Activated CD4-positive, alpha-beta T cell treated with anti-CD3 and anti-CD28 coated beads, Interleukin-2, amount 50 U/mL, for 16 hours (primary cell): ENCODE measurements at regions not wholly inside any gene's neighbourhood (a gene's known extent, or its start where the extent isn't known, plus 50 kb on each side); places are given as distances from the start of the nearest gene placed in this dataset.

ENCODE experiments used
- DNase-seq: peaks from one replicate; pipeline ENCODE4 v3.0.0-alpha.2; 2020

DNA sequence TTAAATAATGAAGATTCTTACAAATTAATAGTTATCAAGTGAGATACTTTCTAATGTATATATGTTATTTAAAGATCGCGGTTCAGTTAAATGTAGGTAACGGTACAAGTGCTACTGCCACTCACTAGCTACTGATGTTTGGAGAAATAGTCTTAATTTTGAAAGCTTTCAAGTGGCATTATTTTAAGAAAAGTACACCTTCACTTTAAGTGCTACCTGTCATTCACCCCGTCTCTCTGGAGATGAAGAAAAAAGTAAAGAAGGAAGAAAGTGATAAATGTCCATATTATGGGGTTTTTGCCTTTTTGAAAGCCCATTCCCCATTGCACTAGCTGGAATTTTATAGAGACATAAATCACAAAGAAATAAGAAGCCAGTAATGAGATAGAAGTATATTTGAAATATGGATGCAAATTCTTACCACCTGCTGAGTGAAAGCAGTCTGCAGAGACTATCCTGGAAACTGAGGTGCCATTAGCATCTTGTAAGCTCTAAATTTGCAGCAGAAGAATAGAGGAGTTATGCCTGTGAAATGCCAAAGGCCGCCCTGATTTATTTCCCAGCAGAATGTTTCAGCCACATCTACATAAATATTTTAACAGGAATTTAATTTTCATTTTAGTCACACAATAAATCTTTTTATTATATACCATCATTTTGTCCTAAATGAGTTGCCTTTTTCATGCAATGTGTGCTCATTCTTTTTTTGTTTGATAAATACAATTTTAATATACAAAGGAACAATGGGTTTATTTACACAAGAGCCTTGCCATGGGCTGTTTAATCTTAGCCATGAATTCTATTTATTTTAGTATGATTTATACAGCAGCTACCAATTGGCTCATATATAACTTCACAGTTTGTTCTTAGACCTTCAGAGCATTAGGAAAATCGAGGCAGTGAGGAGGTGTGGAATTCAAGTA, 489.9 kb upstream of the RAG2 start:
- no peak for DNase-seq

DNA sequence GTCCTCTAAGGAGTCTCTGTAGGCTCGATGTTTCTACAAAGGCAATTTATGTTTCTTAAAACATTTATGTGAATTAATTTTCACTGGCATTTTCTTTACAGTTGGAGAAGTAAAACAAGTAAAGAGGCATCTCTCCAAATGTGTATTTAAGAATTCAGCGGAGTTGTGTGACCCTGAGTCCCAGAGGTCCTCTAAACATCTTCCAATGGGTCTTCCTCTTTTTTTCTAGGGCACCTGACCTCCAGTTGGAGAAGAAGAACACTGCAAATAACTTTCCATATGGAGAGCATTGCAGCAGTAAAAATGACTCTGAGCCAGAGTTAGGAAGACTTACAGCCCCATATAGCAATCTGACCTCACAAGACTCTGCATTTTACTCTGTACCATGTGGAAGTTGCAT, 480.5 kb upstream of the RAG2 start:
- DNase-seq = no peak

DNA sequence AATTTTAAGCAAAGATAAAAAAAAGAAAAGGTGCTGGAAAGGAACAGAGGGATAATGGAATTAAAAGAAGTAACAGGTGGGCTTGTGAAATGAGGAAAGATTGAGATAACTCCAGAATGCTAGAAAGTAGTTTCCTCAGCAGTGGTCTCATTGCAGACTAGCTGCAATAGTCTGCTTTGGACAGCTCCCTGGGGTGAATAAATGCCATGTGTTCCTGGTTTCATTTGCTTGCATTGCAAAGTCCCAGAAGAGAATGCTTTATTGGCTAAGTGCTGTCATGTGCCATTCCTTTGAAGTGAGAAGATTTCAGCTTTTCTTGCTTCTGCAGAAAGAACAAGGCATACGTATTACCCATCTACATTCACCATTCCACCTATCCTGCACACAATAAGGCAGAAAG, 478.8 kb upstream of the RAG2 start:
- DNase-seq = no peak

DNA sequence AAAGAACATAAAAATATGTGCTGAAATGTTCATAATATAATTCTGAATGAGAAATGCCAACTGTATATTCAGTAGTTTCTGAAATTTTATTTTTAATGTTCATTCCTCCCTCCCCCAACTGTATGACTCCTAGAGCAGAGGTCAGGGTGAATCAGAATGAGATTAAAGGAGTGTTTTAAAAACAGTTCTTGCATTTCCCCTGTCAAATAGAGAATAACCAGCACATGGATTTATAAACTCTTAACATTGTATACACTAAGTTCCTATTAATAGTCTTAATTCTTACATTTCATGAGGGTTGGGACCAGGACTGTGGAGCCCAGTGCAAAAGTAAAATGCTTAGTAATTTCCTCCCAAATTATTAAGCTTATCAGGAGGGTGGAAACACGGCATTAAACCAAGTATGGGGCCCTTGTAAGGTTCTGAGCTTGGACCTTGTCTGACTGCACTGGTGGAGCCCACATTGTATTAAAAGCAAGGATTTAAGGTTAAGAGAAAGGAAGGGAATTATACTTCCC, 474.6 kb upstream of the RAG2 start:
- DNase-seq = no peak

DNA sequence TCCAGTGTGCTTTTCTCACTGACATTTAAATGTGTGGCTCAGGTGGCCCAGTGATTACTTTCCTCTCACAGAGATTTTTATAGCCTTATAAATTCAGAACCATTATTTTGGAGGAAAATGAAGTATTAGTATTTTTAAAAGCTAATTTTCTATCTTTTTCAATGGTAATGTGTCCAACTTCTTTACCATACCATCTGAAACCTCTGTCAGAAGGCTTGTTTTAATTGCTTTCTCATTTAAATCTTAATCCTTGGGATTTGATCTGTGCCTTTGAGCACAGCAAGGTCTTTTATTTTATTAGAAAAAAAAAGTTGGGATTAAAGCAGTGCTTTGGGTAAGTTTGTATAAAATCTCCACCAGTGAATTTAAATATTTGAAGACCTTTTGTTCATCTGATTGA, 452.3 kb upstream of the RAG2 start:
- DNase-seq = no peak

DNA sequence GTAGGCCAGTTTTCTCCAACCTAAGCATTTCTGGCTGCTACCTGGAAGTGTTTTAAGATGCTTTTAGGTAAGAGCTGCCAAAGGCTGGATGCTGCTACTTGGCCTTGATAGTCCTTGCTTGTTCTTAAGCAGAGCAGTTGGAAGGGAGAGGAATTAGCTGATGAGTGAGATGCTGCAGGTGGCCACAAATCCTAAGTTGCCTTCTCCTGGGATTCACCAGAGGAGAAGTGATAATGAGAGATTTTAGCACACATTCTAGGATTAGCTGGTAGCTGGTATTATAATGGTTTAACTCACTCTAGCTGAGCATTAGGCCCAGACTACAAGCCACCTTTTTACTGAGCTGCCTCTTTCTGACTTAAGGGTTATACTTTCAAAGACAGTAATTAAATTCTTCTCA, 442.9 kb upstream of the RAG2 start:
- DNase-seq = no peak

DNA sequence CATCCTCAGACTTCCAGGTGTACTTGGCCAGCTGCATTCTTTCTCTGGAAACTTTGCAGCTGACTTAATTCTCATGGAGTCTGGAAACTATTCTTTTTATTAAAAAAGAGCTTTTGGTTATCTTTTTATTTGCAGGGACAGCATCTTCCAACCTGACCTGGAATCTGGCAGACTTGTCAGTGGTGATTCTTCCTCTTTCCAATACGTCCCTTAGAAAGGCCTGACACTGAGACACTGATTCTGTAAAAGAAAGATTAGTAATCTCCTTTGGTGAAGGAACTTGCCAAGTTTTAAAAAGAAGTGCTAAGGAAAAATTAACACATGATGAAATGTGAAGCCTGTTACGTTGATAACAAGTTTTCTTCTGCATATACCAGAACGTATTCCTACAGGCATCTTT, 440.9 kb upstream of the RAG2 start:
- DNase-seq = no peak

DNA sequence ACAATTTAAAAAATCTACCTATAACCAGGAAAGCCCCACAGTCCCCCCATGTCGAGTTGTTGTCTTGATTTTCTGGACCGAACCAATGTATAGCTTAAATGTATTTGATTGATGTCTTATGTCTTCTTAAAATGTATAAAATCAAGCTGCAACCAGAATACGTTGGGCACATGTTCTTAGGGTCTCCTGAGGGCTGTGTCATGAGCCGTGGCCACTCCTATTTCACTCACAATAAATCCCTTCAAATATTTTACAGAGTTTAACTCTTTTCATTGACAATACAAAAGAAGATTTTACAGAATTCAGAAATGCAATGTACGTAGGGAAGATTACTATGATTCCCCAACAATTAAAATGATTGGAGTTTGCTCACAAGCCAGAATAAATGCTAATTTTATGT, 428.7 kb upstream of the RAG2 start:
- DNase-seq = no peak

DNA sequence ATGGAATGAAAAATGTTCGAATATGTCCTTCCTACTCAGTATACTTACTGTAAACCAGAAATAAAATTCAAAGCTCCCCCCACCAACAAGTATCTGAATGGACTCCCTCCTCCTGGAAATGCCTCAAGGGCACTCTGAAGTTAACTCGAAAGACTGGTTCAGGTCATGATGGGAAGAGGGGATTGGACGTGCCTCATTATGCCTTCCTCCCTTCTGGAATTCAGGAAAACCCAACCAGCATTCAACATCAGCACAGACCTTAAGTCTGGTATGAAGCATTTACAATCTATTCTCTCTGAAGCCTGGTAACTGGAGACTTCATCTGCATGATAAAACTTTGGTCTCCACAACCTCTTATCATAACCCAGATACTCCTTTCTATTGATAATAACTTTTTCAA, 428.3 kb upstream of the RAG2 start:
- DNase-seq = no peak

DNA sequence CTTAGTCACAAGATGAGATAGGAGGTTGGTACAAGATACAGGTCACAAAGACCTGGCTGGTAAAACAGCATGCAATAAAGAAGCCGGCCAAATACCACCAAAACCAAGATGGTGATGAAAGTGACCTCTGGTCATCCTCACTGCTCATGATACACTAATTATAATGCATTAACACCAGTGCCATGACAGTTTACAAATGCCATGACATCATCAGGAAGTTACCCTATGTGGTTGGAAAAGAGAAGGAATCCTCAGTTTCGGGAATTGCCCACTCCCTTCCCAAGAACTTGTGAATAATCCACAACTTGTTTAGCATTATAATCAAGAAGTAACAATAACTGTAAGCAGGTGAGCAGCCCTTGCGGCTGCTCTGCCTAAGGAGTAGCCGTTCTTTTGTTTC, 408.5 kb upstream of the RAG2 start:
- DNase-seq = no peak

DNA sequence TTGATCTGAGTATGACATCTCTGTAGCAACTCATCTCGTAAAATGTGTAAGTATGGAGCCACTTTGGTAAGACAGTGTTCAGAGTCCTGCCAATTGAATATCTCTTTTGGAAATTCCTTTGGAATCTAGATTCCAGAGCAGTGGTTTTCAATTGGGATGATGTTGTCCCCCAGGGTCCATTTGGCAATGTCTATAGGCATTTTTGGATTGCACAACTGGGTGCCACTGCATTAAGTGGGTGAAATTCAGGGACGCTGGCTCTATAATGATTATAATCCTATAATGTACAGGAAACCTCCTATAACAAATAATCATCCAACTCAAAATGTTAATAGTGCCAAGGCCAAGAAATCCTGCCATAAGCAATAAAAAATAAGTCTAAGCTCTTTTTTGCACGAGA, 404.8 kb upstream of the RAG2 start:
- no peak for DNase-seq

DNA sequence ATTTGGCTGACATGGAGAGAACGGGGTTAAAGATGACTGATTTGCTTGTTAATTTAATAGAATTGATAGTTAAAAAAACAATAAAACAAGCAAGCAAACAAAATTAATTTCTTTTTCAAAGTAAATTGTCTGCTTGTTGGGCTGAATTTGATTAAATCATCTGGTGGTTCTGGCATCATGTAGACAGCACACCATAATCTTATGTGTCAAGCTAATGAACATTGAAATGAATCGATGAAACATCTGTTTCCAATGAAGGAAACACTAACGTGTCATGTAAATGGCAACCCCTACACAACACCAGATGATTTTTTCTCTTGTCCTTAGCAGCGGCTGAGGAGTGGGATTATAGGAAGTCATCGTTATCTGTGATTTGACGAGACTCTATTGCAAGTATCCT, 399.6 kb upstream of the RAG2 start:
- no peak for DNase-seq

DNA sequence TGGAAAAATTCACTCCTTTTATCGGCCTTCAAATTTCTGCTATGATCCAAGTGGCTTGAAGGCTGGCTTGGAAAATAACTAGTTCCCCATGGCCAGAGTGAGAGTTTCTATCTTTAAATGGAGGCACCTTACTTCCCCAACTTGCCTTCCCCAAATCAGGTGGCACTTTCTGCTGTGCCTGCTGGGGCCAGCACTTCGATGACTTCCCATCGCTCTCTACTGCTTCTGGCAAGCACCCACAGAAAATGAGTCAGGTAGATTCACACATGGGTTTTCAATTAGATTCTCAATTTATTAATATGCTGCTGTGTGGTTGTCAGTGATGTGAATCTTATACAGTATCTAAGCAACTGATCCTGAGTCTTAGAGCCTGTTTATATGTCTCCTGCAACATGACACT, 398.8 kb upstream of the RAG2 start:
- DNase-seq = no peak

DNA sequence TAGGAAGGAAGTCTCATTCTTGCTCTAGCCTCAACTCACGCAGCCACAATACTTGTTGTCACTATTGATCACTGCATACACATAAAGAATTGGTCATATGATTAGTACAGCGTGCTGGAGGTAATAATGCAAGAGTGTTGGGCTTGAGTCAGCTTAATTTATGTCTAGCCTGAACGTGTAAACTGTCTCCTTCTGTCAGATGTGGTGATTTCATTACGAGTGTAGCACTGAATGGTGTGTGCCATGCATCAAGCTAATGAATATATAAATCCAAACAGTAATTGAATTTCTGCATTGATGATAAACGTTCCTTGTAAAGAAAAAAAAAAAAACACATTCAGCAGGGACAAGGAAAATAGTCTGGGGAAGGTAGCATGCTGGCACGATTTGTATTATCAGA, 396.2 kb upstream of the RAG2 start:
- DNase-seq = no peak

DNA sequence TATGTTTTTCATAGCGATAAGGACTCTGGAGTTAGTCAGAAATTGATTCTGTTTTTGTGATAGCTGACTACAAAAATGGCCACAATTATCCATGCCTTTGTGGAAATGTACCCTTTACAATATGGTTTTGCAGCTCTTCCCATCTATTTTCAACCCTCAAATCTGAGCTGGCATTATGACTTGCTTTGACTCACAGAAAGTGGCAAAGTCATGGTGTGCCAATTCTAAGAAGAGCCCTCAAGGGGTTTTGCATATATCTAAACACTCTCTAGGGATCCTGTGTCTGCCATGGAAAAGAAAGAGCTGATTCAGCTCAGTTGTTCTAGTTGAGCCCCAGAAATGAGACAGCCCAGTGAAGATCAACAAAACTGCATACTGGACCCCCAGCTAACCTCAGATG, 390.5 kb upstream of the RAG2 start:
- DNase-seq = no peak

DNA sequence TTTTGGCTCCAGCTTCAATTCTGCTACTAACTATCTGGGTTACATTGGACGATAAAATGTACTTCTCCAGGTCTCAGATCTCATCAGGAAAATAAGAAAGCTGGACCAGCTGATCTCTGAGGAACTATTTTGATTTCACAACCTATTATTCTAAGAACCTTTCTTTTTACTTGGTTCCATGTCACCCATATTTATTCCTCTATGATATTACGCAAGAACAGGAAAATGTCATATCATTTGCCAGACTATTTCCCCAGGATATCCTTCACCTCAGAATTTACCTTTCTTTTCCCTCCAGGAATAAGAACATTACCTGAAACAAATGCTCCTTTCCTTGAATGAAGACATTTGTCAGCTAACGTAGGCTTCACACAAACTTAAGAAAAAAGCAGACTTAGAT, 387.5 kb upstream of the RAG2 start:
- DNase-seq = no peak

DNA sequence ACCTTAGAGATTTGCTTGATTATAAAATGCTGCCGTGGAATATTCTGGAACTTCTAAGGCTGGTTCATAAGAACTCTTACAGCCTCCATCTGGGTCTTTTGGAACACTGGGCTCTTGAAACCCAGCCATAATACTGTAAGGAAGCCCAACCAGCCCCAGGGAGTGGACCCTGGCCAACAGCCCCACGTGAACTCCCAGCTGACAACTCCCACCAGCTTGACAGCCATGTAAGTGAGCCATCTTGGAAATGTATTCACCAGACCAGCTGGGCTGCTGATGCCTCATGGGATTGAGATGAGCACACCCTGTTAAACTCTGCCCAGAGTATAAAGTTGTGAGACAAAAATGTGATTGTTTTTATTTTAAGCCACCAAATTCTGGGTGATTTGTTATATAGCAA, 378.7 kb upstream of the RAG2 start:
- DNase-seq = no peak

DNA sequence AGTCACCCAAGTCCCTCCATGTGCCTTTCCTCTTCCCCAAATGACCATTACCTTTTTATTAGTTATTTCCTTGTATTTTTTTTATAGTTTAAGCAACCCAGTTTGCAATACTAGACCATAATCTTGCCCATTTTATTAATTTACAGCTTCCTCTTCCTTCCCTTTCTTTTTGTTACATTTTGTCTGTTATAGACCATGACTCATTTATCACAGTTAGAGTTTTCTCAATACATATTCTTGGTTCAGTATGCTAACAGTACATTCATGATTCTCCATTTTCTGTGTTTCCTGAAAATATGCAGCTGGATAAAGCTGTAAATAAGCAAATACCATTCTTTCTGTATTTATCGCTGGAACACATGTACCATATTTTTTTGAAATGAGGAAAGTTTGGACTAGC, 376.7 kb upstream of the RAG2 start:
- DNase-seq = no peak

DNA sequence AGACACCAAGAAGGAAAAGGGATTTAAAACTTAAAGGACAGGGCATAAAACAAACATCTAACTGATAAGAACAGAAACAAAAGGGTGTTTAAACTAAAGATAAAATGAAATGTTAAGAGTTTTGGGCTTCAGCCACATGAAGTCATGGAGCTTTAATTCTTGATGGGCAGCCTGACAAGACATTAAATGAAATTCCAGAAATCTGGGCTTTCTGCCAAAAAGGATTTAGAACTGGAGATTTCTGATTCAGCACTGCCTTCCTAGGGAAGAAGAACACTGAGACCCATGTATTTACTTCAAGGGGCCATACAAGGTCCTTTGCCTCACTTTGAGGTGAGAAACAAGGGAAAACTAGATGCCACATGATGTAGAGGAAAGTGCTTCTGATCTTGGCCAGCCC, 355.9 kb upstream of the RAG2 start:
- no peak for DNase-seq

DNA sequence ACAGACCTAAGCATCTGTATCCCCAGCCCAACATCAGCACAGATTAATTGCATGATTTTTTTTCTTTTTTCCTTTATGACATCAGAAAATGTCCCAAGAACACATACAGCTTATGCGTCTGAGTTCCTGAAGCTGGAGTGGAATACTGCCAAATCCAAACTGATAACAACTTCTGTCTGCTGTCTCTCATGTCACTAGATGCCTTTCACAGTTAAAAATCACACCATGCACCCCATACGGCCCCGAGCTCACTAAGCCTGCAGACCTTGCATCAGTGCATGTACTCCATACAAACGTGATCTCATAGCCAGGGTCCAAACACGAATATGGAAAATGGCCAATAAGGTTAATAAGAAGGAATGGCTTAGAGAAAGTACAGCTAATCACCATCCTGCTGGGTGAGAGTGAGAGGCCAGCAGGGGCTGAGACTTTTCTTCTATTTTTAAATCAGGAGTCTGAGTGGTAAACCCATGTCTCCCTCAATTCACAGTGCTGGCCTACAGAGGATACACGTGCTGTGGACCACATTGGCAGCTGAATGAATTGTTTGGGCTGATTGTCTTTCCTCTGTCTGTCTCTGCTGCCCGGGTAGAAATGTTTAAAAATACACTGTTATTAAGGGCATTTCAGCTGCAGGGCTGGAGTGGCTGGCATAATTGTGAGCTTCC, 350.6 kb upstream of the RAG2 start:
- DNase-seq = no peak

DNA sequence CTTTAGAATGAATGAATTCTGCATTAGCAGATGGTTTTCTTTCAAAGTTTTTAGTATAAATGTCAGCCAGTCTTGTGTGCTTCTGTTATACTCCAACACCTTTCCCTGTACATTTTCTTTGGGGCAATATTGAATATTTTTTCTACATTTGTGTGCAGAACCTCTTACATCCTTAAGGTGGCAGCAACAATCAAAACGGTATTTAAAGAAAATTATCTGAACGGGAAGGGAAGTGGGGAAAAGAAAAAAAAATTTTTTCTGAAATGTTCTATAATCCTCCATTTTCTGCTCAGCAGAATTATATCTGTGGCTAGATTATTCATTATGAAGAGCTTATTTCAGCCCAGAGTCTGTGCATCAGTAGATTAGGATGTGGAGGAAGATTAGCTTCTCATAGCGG, 347.3 kb upstream of the RAG2 start:
- no peak for DNase-seq

DNA sequence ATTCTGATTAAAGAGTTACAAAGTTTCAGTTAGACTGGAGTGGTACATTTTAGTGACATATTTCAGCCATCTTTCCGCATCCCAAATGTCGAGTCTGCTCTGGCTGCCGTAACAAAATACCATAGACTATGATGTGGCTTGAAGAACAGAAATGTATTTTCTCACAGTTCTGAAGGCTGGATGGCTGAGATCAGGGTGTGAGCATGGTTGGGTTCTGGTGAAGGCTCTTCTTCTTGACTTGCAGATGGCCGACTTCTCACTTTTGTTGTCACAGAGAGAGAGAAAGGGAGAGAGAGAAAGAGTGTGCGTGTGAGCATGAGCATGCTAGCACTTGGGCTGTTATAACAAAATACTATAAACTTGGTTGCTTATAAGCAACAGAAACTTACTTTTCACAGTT, 335.4 kb upstream of the RAG2 start:
- DNase-seq = no peak

DNA sequence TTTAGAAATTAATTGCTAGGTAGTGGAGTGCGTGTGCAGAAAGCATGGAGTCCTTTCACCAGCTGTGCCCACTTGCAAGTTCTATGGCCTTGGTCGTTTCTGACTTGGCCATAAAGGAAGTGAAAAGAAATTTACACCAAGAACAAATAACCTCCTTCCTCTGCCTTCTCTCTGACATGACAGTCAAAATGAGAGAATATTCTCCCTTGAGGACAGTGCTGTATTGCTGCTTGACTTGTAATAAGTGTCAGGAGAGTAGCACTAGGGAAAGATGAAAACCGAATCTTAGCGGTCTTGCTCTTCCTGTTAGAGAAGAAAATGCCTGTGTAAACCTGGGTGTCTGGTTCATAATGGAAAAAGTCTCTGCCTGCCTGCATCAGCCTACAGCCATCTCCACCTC, 333.1 kb upstream of the RAG2 start:
- DNase-seq = no peak

DNA sequence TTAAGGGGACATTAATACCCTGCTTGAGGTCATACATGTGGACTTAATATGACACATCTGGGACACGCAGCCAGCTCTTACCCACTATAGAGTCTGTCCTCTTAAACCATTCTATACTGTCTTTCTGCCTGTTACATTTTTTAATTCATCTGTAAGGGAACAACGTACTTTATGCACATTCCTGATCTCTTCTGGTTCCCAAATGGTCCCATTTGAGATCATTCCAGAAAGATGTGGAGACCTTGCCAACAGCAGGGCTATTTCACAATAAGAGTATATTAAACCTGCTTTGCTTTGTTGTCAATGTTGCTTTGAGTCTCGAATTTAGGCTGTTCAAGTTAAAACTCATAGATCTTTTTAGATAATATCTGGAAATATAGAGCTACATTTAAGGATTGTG, 332.2 kb upstream of the RAG2 start:
- DNase-seq = no peak

DNA sequence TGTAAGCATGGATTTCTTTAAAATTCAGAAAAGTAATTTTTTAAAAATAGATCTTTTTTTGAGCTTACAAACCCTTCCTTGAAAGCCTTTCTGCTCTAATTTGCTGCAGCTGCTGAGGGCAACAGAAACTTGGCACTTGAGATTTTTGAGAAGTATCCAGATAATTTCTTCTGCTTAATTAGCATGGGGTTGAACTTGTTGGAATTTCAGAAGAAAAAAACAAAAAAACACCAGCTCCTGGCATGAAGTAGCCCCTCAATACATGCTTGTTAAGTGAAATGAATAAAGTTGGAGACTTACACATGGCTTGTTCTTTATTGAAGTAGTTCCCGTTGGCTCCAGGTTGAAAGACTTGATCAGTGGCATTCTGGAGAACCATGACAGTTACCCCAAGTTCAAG, 331.4 kb upstream of the RAG2 start:
- DNase-seq = no peak
